Stimulated activated naive CD4-positive, alpha-beta T cell treated with Interleukin-2 at 50 U/mL for 16 hours (primary cell): ENCODE measurements at regions not wholly inside any gene's neighbourhood (a gene's known extent, or its start where the extent isn't known, plus 50 kb on each side); places are given as distances from the start of the nearest gene placed in this dataset.
"Not testable (repeated sequence)": the region's sequence is repeated elsewhere in the genome, so short reads cannot be mapped to it uniquely, and the experiment has no call there.

Source experiments
- DNase-seq: peaks from one replicate; lab custom pipeline; 2025; lab: John Stamatoyannopoulos, UW

GRCh38 chr5:116887104-116887503, 312.5 kb upstream of the SEMA6A start:
- DNase-seq, result no peak

GRCh38 chr5:116885825-116886224, 311.2 kb upstream of the SEMA6A start:
- DNase-seq, result no peak

GRCh38 chr5:116883875-116884274, 309.3 kb upstream of the SEMA6A start:
- DNase-seq, result no peak

- no peak for DNase-seq
These were observed 307.4 kb upstream of the SEMA6A start for GRCh38 chr5:116881921-116882531.

- no peak for DNase-seq
These were observed 306.0 kb upstream of the SEMA6A start for GRCh38 chr5:116880601-116881000.

GRCh38 chr5:116880150-116880549, 305.5 kb upstream of the SEMA6A start:
- DNase-seq, result no peak

- DNase-seq, result no peak
These were observed 301.7 kb upstream of the SEMA6A start for GRCh38 chr5:116876240-116876840.

- DNase-seq, result no peak
These were observed 298.4 kb upstream of the SEMA6A start for GRCh38 chr5:116872986-116873385.

- DNase-seq, result no peak
These were observed 297.9 kb upstream of the SEMA6A start for GRCh38 chr5:116872486-116872885.

- not testable (repeated sequence) for DNase-seq
These were observed 293.2 kb upstream of the SEMA6A start for GRCh38 chr5:116867825-116868224.

GRCh38 chr5:116865651-116866050, 291.0 kb upstream of the SEMA6A start:
- DNase-seq, result no peak

GRCh38 chr5:116864838-116865190, 290.2 kb upstream of the SEMA6A start:
- no peak for DNase-seq

- no peak for DNase-seq
These were observed 289.7 kb upstream of the SEMA6A start for GRCh38 chr5:116864157-116864837.

GRCh38 chr5:116862632-116863455, 288.2 kb upstream of the SEMA6A start:
- DNase-seq, result no peak

GRCh38 chr5:116861666-116862065, 287.0 kb upstream of the SEMA6A start:
- no peak for DNase-seq

- no peak for DNase-seq
These were observed 286.5 kb upstream of the SEMA6A start for GRCh38 chr5:116861097-116861496.

- DNase-seq, result no peak
These were observed 285.2 kb upstream of the SEMA6A start for GRCh38 chr5:116859666-116860320.

- no peak for DNase-seq
These were observed 284.2 kb upstream of the SEMA6A start for GRCh38 chr5:116858705-116859333.

- DNase-seq, result not testable (repeated sequence)
These were observed 283.4 kb upstream of the SEMA6A start for GRCh38 chr5:116858020-116858419.

- DNase-seq, result no peak
These were observed 281.6 kb upstream of the SEMA6A start for GRCh38 chr5:116856271-116856670.

- no peak for DNase-seq
These were observed 279.4 kb upstream of the SEMA6A start for GRCh38 chr5:116853992-116854391.
